NCI-H146 treated with DMSO at 0.1 percent for 48 hours (cell line): ENCODE measurements at regions not wholly inside any gene's neighbourhood (a gene's known extent, or its start where the extent isn't known, plus 50 kb on each side); places are given as distances from the start of the nearest gene placed in this dataset.
"Not testable (repeated sequence)": the region's sequence is repeated elsewhere in the genome, so short reads cannot be mapped to it uniquely, and the experiment has no call there.

Source experiments
- DNase-seq: peaks from one replicate; lab custom pipeline; 2025; ENCODE audit not compliant: unreplicated experiment; lab: John Stamatoyannopoulos, UW

DNA sequence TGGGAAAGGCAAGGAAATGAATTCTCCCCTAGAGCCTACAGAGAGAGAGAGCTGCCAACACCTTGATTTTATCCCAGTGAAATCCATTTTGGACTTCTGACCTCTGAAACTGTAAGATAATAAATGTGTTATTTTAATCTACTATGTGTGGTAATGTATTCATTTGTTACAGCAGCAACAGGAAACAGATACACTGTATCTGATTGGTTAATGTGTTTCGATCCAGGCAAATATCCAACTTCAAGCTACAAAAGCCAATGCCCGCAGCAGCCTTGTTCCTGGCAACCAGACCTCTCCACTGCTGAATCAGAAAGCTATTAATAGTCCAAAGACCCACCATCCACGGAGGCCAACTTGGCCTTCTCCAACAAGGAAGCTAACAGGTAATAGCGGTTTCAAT lies 318.1 kb downstream of the PTTG2 start:
- no peak for DNase-seq

GRCh38 chr4:38279077-38279476 lies 318.9 kb downstream of the PTTG2 start:
- DNase-seq: no peak

GRCh38 chr4:38279650-38280322 lies 319.6 kb downstream of the PTTG2 start:
- no peak for DNase-seq

GRCh38 chr4:38280323-38280706 lies 320.1 kb downstream of the PTTG2 start:
- no peak for DNase-seq

DNA sequence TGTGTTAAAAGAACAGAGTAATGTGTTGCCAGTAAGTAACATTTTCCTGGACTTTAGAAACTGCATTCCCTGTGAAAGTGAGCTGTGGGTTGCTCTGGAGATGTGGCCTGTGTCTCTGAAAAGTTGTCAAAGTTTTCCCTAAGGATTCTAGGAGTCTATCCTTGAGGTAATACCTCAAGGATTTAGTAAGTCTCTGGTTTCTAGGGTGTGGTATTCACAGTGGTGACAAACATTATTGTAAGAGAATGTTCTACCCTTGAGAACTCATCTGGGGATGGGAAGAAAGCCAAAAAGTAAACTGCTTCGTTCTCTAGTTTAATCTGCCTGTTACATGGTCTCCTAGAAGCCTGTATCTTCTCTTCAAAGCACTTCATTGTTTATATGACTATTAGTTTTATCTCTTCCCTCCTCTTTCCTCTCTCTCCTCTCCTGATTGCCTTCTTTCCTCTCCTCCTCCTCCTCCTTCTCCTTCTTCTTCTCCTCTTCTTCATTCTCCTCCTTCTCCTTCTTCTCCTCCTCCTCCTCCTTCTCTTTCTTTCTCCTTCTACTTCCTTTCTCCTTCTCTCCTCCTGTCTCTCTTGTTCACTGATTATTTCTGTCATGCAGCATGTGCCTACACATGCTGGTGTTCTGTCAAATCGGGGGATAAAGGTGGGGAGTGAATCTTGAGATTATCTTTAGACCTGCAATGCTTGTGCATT lies 321.3 kb downstream of the PTTG2 start:
- DNase-seq: no peak

DNA sequence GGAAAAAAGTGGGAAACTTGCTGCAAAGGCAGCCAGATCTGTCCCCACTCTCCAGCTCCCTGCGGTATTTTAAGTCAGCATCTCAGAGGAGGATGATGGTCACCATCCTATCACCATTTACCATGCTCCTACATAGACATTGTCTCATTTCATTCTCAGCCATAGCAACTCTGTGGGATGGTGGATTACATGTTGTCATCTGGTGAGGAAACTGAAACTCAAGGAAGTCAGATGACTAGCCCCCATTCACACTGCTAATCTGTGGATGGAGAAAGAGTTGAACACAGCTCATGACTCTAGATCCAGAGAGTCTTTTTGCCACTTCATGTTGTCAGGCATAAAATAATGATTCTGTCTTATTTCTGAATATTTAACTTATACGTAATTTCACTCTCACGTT lies 323.5 kb downstream of the PTTG2 start:
- DNase-seq: no peak

DNA sequence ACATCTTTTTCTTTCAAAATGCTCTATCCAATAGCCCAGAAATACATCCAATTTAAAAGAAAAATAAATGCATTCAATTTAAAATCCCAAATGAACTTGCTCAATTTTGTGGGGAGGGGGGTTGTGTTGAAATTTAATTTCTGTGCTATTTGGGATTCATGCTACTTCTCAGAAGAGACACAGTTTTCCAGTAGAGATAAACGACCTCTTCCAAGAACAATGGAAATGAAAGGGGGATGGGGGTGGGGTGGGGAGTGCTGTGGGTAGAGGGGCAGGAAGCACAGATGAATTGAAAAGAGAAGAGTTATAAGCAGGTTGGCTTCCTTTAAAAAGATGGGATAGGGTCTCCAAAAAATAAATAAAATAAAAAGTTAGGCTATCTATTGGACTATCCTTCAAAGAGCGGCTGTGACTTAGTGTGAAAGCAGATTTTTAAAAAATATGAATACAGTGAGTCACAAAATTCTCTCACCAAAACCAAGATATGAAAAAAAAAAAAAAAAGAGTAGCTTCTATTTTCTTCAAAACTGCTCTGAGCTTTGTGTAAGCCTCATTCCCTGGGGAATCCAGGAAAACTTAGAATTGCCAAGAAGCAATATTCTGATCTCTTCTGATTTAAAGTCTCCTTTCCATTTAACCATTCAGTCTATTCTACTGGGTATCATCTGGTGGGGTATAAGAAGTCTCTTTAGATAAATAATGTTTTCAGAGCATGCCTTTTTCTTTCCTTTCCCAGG lies 324.3 kb downstream of the PTTG2 start:
- DNase-seq: no peak

DNA sequence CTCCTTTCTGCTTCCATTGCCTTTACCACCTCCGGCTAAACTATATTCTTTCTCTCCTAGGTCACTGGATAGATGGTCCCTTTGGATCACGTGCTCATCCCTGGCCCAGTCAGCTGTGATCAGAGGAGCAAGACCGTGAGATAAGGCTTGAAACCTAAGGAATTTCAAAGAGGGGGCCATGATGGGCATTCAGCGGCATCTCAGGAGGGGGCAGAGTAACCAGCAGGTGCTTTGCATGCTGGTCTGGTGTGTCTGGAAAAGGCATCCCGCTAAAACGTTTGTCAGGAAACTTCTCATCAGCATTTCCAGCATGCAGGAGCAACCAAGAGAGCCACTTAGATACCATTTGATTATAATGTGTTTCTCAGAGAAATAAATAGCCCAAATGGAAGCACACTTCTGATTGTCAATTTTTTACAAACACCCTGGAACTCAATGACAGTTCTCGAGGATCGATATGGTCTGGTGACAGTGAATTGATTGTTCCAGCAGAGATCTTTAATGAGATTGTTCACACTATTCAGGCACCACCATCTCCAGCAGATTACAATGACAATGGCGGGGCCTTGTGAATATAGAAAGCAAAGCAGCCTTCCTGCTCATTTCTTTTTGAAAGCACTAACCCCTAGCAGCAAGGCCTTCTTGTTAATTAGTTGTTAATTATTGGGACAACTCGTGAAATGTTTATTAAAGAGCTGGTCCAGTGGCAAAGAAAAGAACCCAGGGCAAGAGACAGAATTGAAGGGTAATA lies 327.1 kb downstream of the PTTG2 start:
- DNase-seq: no peak

- DNase-seq: no peak
Observed at GRCh38 chr4:38289553-38289952, 329.4 kb downstream of the PTTG2 start.

DNA sequence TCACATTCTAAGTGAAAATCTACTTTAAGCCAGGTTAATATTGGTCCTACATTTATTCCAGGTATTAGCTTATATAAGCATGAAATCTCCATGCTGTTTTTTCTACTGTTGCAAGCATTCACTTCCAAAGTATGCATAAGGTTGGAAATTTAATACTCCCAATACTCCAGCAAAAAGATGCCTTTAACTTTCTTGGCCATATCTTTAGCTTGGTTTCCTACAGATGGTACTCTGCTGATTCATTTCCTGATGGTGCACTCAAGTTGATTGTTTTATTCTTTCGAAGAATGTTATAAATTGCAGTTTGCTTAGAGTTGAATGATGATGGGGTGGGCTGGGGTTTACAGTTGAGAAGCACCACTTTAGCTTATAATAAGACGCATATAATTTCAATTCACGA lies 330.2 kb downstream of the PTTG2 start:
- DNase-seq: no peak

DNA sequence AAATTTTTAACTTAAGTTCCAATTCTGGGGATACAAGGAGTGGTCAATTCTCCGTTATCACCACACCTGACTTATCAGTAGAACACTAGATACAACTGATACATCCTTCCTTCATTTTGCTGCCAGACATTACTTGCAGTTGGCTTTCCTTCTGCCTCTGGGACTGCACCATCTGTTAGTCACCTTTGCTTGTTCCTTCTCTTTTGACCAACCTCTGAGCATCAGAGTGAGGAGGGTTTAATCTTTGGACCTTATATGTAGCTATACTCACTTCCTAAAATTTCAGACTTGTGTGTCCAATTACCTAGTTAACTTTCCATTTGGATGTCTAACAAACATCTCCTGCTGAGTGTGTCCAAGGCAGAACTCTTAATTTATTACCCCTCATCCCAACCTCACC lies 330.7 kb downstream of the PTTG2 start:
- DNase-seq: no peak

- DNase-seq: no peak
Observed at GRCh38 chr4:38292529-38292928, 332.3 kb downstream of the PTTG2 start.

DNA sequence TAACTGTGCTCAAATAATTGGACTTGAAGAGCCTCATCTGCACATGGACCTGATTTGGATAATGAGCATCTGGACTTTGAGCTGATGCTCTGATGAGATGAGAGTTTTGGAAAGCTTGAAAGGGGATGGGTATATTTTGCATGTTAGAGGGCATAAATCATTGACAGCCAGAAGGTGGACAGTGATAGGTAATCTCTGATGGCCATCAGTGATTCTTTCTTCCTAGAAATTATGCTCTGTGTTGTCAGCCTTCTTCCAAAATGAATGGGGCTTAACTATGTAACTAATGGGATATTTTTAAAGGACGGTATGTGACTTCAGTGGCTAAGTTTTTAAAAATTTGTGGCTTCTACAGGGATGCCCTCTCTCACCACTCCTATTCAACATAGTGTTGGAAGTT lies 334.0 kb downstream of the PTTG2 start:
- no peak for DNase-seq

DNA sequence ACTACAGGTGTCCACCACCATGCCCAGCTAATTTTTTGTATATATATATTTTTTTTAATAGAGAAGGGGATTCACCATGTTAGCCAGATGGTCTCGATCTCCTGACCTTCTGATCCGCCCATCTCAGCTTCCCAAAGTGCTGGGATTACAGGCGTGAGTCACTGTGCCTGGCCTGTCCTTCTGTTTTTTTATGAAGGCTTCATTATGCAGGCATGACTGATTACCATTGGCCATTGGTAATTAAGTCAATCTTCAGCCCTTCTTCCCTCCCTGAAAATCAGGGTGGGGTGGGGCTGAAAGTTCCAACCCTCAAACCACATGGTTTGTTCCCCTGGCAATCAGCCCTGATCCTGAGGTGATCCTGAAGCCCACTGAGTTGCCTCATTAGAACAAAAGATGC lies 336.9 kb downstream of the PTTG2 start:
- DNase-seq: no peak

DNA sequence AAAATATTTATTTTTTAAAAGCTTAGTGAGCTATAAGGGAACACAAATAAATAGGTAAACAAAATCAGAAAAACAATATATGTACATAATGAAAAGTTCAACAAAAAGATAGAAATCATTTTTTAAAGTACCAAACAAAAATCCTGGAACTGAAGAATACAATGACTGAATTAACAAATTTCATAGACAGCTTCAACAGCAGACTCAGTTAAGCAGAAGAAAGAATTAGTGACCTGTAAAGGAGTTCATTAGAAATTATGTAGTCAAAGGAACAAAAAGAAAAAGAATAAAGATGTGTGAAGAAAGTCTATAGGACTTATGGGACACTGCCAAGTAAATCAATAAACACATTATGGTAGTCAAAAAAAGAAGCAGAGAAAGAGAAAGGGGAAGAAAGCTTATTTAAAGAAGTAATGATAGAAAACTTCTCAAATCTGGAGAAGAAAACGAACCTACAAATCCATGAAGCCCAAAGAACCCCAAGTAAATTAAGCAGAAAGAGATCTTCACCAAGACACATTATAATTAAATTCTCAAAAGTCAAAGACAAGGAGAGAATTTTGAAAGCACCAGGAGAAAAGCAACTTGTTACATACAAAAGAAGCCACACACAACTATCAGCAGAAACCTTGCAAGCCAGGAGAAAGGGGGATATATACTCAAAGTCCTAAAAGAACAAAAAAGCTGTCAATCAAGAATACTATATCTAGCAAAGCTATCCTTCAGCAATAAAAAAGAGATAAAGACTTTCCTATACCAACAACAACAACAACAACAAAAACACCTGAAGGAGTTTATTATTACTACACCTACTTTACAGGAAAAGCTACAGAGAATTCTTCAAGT lies 338.9 kb downstream of the PTTG2 start:
- no peak for DNase-seq

GRCh38 chr4:38302910-38303309 lies 342.7 kb downstream of the PTTG2 start:
- no peak for DNase-seq

DNA sequence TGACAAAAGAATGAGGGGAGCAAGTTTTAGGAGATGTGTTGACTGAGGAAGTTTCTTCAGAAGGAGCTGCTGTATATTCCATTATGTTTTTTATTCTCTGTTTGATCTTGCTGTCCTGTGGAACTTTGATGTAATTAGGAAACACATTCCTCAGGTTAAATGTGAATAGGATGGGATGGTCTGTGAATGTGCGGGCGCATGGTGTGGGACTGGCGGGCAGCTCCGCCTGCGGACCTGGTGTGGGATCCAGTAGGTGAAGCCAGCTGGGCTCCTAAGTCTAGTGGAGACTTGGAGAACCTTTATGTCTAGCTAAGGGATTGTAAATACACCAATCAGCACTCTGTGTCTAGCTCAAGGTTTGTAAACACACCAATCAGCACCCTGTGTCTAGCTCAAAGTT lies 344.3 kb downstream of the PTTG2 start:
- not testable (repeated sequence) for DNase-seq

GRCh38 chr4:38306482-38307071 lies 346.4 kb downstream of the PTTG2 start:
- no peak for DNase-seq

- DNase-seq: no peak
Observed at GRCh38 chr4:38308728-38309311, 348.6 kb downstream of the PTTG2 start.

GRCh38 chr4:38309471-38309870 lies 349.3 kb downstream of the PTTG2 start:
- DNase-seq: no peak
